T follicular helper cell (primary cell): ENCODE measurements at regions not wholly inside any gene's neighbourhood (a gene's known extent, or its start where the extent isn't known, plus 50 kb on each side); places are given as distances from the start of the nearest gene placed in this dataset.
"Not testable (repeated sequence)": the region's sequence is repeated elsewhere in the genome, so short reads cannot be mapped to it uniquely, and the experiment has no call there.

ENCODE experiments used
- DNase-seq: peaks from one replicate; pipeline ENCODE4 v3.0.0-alpha.2; 2020; ENCODE audit warnings: low read depth

DNA sequence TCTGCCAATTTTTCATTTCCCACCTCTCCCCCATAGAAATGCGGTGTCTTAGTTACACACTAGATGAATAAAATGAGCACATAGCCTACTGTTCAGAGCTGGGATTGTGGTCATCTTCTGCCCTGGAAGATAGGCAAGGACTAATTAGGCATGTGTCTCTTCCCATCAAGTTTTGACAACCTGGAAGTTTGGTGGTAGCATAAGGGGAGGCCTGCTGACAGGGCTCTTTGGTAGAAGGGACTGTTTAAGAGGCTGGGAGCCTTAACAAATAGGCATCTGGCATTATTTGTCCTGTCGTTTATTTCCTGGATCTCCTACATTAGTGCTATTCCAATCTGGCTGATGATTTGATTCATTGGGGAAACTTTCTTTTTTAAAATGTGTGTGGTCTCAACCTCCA, 512.3 kb downstream of the ZNF385D start:
- DNase-seq = no peak

DNA sequence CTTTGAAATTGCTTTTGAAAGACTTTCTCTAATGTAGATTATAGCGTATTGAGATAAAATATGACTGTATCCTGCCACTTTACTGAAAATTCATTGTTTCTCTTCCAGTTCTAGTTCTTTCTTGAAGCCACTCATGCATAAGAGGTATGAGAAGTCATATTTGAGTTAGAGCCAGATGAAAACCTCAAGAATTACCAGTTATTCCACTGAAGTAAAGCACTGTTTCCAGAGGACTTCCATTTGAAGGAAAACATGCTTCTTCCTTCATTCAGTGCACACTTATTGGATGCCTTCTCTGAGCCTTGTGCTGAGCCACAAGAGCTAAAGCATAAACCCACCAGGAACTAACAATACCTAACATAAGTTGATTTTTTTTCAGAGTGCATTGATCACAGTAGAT, 513.4 kb downstream of the ZNF385D start:
- DNase-seq = no peak

DNA sequence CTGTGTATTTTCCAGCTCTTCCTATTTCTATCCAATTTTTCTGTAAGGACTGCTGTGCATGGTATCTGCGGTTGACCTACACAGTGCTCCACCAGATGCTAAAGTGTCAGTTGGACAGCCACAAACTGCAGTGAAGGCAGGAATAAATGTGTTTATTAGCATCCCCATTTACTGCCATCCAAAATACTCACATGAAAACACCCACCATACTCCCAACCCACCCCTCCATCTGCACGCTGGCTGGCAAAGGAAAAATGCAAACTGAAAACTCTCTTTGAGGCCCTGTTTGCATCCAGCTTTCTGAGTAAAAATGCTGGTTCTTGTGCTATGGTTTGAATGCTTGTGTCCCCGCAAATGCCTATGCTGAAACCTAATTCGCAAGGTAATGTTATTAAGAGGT, 515.5 kb downstream of the ZNF385D start:
- no peak for DNase-seq

DNA sequence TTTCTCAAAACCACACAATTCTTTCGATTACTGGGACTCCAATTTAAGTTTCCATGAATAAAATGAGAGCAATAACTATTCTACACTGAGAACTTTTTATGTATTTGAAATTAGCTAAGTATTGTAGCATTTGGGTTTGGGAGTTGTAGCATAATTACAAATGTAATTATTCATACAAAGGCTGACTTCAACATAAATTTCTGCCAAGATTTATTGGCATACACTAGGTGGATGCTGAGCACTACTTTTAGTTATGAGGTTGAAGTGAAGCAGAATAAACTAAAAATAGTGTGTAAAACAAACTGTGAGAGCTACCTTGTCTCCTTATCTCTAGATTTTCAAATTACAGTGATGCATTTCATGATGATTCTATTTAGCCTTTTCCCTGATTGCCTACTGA, 516.1 kb downstream of the ZNF385D start:
- no peak for DNase-seq

DNA sequence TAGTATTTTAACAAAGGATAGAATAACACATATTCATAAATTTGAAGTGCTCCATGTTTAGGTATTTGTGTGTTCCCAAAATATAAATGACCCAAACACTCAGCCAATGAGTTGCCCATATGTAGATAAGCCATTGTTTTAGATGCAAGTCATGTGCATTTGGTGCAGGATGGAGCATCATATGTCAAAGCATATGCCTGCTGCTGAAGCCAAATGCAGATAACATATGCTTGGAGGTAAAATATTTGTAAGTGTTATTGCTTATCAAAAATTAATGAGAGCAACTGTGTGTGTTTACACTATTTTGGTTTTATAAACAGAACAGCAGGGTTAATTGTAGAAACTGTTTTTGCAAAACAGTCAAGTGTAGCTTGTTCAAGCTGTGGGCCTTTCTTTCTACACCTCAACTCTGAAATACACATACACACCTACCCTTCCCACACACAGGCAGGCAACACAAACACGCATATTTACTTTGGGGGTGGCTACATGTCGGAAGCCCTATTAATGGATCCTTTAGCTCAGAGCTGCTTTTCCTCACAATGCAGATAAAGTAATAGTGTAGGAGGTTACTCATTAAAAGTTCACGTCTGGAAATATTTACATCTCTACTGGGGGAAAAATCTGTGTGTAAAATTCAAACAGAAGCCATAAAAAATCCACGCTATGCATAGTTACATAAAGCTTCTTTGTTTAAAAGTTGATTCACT, 521.4 kb downstream of the ZNF385D start:
- no peak for DNase-seq

DNA sequence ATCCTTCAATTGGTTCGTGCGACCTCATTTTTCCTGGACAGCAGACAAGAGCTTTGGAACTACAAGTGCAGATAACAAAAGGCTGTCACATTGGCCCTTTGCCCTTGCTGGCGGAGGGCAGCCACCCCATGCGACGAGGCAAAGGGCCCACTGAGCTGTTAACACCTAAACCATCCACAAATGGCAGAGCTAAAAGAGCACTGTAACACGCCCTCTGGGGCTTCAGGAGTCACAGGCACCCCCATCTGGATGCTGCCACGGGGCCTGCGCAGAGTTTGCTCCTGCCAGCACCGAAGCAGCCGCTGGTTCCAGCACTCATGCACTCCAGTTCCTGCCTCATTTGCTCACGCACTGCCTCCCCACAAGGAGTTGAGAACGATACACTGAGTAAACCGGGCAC, 524.9 kb downstream of the ZNF385D start:
- DNase-seq = no peak

DNA sequence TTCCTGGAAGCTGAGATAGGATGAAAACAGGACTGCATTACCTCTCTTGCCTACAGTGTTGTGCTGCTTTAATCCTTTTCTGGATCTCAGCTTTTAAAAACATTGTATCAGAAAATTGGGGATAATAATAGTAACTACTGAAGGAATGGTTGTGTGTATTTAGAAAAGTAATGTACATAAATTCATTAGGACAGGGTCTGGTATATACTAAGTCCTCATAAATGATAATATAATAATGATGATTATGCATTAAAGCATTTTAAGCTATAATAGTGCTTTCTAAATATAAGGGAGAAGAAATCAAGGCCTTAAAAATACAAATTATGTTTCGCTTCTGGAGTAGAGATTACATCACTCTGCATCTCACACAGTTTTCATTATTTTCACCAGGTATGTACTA, 530.1 kb downstream of the ZNF385D start:
- no peak for DNase-seq

DNA sequence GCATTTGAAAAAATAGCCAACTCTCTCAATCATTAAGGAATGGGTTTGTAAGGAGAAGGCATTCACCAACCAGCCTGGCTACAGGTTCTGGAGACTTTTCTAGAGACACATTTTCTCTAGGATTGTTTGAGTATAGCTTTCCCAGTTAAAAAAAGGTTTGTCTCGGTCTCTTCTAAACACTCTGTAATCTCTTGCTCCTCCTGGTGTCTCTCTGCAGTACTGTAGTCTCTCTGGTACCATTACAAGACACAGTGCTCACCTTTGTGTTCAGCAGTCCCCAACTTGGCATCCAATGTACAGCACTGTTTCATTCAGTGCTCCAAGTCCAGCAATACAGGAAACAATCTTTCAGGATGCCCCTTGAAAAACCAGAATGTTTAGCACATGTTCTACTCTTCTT, 534.4 kb downstream of the ZNF385D start:
- DNase-seq = no peak

DNA sequence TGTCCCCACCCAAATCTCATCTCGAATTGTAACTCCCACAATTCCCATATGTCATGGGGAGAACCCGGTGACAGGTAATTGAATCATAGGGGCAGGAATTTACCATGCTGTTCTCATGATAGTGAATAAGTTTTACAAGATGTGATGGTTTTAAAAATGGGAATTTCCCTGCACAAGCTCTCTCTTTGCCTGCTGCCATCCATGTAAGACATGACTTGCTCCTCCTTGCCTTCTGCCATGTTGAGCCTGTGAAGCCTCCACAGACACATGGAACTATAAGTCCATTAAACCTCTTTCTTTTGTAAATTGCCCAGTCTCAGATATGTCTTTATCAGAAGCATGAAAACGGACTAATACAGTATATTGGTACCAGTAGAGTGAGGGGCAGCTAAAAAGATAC, 546.9 kb downstream of the ZNF385D start:
- DNase-seq = not testable (repeated sequence)

DNA sequence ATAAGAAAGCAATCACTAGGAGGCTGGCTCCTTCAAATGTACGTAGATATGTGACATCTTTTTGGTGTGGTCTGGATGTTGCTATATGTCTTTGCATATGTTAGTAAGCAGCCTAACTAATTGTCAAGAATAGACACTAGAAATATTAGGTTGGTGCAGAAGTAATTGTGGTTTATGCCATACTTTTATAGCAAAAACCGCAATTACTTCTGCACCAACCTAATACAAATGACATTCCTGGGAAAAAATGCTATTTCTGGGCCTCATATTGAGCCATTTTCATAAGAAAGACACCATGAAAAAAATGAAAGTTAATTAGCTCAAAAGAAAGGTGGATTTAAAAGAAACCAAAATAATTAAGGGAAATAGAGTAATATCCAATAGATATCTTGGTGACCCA, 555.8 kb downstream of the ZNF385D start:
- no peak for DNase-seq

DNA sequence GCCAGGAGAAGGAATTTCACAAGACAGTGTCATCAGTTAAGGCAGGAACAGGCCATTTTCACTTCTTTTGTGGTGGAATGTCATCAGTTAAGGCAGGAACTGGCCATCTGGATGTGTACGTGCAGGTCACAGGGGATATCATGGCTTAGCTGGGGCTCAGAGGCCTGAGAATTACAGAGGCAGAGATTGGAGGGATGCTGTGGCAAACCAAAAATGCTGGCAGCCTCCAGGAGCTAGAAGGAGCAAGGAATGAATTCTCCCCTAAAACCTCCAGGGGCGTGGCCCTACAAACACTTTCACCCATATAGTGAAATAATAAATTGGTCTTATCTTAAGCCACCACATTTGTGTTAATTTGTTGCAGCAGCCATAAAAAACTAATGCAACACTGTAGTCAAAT, 557.0 kb downstream of the ZNF385D start:
- DNase-seq = not testable (repeated sequence)

DNA sequence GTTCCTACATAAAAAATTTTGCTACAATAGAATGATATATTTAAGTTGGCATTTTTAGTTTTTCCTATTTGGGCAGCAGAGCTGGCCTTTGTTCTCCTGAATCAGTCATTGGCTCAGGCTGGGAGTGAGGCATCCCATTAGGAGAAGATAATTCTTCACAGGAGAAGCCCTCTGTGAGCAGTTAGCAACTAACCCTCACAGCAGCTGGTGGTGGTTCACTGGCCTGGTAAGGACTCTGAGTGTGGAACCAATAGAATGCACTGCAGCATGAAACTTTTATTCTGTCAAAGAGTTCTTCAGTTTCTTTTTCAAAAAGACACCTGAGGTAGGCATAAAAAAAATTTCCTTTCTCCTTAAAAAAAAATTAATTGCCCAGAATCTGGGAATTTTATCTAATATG, 562.6 kb downstream of the ZNF385D start:
- DNase-seq = no peak

DNA sequence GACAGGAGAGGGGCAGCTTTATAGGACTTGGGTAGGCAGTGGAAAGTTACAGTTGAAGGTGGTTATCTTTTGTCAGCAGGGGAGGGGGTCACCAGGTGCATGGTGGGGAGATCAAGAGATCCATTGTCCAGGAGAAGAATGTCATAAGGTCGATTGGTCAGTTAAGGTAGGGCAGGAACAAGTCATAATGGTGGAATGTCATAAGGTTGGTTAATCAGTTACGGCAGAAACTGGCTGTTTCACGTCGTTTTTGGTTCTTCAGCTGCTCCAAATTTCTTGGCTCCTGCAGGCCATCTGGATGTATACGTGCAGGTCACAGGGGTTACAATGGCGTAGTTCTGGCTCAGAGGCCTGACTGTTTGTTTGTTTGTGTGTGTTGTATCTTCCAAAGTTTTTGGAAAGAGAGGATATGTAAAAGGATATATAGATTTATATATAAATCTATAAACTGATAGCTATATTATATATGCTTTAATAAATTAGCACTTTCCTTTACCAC, 565.1 kb downstream of the ZNF385D start:
- DNase-seq = no peak

DNA sequence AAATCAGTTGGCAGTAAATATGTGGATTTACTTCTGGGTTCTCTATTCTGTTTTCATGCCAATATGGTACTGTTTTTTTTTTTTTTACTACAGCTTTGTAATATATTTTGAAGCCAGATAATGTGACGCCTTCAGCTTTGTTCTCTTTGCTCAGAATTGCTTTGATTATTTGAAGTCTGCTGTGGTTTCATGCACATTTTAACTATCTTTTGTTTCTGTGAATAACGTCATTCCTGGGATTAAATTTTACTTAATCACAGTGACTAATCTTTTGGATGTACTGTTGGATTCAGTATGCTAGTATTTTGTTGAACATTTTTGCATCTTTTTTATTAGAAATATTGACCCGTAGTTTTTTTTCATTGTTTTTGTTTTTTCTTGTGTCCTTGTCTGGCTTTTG, 576.5 kb downstream of the ZNF385D start:
- no peak for DNase-seq

DNA sequence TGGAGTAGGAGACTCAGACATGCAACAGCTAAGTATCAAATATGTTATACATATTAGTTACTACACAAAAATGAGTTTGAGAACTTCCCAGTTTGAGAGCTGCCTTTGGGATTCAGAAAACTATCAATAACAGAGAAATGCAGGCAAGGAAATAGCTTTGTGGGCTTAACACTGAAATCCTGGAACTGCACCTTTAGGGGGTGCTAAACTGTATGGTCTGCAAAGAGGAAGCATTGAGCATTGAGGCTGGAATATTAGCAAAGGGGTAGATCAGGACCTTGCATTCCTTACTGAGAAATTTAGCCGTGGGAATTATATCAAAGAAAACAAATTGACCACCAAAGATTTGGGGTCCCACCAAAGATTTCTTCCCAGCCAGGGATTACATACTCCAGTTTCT, 580.0 kb downstream of the ZNF385D start:
- DNase-seq = no peak

DNA sequence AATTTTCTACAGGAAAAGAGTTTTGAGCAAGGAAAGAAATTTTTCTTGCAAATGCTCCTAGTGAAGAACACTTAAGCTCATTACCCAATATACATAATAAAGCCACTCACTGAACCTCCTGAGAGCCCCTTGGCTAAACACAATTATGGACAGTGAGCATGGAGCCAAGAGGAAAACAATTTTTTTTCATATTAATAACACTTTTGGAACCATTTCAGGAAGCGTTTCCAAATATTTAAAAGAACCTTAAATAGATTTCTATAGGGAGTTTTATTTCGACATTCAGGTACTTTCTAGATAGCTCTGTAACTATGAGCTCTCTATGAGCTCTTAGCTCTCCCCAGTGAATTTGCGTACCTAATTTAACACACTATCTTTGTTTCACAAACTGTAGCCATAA, 581.1 kb downstream of the ZNF385D start:
- DNase-seq = no peak

DNA sequence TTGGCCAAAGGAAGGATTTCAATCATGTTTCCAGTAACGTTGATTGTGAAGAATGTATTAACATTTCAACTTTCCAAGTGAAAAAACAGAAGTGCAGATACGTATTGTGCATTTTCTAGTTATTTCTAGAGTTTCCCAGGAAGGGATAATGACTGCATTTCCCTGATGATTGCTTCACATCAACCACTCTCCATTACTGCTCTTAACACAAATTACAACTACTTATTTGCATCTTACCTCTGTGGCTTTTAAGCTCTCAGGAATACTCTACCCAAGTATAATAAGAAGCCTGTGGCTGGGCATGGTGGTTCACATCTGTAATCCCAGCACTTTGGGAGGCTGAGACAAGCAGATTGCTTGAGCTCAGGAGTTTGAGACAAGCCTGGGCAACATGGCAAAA, 582.5 kb downstream of the ZNF385D start:
- no peak for DNase-seq

DNA sequence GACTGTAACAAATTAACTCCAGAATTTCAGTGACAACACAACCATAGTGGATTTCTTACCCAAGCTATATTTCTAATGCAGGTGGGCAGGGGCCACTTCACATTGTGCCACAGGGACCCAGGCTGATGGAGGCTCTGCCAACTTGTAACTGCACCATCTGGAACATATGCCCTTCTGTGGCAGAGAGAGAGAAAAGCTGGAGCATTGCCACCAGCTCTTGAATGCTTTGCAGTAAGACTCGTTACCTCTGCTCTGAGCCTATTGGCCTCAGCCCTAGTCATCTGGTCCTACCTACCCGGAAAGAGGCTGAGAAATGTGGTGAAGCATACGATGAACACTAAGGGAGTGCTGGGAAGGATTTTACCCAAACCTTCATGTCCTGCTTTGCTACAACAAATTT, 587.1 kb downstream of the ZNF385D start:
- no peak for DNase-seq

DNA sequence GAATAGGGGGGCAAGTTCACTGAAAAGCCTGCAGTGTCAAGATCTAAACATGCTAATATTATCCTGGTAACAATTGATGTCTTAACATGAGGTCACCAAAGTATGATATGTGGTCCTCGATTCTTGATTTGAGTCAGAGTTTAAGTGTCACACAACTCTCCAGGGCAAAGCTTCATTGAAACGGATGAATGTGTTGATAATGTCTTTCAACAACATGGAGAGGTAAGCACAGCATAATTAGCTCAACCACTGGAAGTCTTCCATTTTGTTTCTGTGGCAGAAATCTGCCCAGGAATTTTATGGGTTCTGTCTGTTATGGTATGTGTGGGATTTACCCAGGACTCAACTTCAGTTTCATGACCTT, 591.5 kb downstream of the ZNF385D start:
- no peak for DNase-seq

DNA sequence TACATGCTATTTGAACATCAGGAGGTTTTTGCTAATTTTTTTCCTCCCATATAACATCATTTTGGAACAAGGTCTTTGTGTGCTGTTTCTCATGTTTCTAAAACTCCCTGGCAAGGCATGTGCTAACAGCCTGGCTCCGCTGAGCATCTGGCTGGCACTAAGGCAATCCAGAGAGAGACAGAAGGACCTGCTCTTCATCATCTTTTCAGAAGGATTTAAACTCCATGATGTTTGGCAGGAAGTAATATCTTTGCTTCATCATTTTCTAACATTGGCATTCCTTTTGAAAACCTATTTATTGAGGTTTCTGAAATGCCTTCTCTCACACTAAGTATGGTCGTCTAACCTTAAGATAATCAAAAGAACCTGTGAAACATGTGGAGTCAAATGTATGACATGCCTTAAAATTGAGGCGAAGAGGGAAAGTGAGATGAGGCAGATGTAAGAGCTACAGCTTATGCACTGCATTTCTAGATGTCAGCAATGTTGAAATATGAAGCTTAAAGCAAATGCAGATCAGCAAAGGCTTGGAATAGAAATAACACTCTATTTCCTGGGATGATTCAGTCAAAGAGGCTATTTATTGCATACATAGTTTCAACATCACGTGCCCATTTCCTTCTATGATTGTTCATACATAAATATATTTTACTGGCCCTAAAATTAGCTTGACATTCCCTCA, 592.0 kb downstream of the ZNF385D start:
- DNase-seq = no peak

DNA sequence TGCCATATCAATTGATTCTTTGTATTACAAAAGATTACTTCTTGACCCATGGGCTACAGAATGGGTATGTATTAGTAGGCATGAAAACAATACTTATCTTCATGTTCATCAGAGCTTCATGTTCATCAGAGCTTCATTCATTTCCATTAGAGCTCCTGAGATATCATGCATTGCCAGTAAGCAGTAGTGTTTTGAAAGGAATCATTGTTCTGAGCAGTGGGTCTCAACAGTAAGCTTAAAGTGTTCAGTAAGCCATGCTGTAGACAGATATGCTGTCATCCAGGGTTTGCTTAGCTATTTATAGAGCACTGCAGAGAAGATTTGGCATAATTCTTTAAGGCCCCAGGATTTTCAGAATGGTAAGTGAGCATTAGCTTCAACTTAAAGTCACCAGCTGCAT, 596.1 kb downstream of the ZNF385D start:
- DNase-seq = no peak

DNA sequence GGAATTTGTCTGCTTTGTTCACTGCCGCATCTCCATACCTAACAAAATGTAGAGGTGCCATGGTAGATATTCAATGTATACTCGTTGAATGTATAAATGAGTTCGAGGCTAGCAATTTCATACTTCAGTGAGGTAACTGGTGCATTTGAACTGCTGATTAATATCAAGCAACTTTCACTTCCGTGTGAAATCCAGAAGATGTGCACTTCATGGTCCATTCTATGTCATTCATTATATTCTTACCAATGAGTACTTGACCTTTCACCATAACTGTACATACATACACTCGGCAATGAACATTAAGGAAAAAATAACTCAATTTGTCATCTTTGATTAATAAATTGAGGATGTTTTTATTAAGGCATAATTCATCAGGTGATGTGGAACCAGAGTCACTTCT, 598.5 kb downstream of the ZNF385D start:
- no peak for DNase-seq

DNA sequence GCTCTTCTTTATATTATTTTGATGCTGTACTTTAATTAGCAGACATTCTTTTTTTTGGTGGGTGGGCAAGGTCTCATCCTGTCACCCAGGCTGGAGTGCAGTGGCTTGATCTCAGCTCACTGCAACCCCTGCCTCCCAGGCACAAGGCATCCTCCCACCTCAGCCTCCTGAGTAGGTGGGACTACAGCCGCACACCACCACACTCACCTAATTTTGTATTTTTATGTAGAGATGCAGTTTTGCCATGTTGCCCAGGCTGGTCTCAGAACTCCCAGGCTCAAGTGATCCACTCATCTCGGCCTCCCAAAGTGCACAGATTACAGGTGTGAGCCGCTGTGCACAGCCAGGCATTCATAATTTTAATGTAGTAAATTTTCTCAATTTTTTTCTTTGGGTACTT, 608.1 kb downstream of the ZNF385D start:
- no peak for DNase-seq

DNA sequence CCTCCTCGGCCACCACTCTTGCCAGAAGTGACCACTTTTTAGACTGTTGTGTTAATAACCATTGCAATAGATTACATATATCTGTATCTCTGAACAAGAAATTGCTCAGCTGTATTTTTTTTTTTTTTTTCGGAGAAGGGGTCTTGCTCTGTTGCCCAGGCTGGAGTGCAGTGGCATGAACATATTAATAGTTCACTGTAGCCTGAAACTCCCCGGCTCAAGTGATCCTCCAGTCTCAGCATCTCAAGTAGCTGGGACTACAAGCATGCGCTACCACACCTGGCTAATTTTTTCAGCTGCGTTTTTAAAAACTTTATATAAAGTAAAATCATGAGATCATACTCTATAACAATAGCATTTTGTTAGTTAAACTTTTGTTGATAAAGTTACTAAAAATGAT, 609.0 kb downstream of the ZNF385D start:
- DNase-seq = no peak
